Activated CD4-positive, alpha-beta T cell treated with anti-CD3 and anti-CD28 coated beads for 36 hours (primary cell): ENCODE measurements at regions not wholly inside any gene's neighbourhood (a gene's known extent, or its start where the extent isn't known, plus 50 kb on each side); places are given as distances from the start of the nearest gene placed in this dataset.

Experiments used
- ATAC-seq: fragments of 200-7000 bp; cut with Tn5 transposase; one replicate; pipeline ENCODE4 v1.10.0; 2021; ENCODE audit warnings: mild to moderate bottlenecking, moderate library complexity
- CTCF ChIA-PET: fragments of 350-600 bp; sonication (Branson Sonifier 250); formaldehyde crosslinking; loops from one replicate; lab custom pipeline; 2021; ENCODE audit warnings: antibody characterized with exemption; lab: Charles Lee
- POLR2A ChIA-PET: fragments of 350-600 bp; sonication (Branson Sonifier 250); formaldehyde crosslinking; loops from one replicate; lab custom pipeline; 2021; ENCODE audit warnings: antibody characterized with exemption, inconsistent platforms; lab: Charles Lee
- DNase-seq: peaks from one replicate; pipeline ENCODE4 v3.0.0-alpha.2; 2020
- H3K27ac Mint-ChIP-seq: one replicate; pipeline ENCODE4 v1.8.0; 2021; ENCODE audit warnings: mixed read lengths
- H3K27me3 Mint-ChIP-seq: one replicate; pipeline ENCODE4 v1.8.0; 2021; ENCODE audit warnings: mixed read lengths
- H3K36me3 Mint-ChIP-seq: one replicate; pipeline ENCODE4 v1.8.0; 2021; ENCODE audit warnings: low read depth, mixed read lengths
- H3K4me1 Mint-ChIP-seq: one replicate; pipeline ENCODE4 v1.8.0; 2021; ENCODE audit warnings: mixed read lengths
- H3K4me3 Mint-ChIP-seq: one replicate; pipeline ENCODE4 v1.8.0; 2021; ENCODE audit warnings: mild to moderate bottlenecking, moderate library complexity, mixed read lengths
- H3K9me3 Mint-ChIP-seq: one replicate; pipeline ENCODE4 v1.8.0; 2021; ENCODE audit warnings: low read depth, mixed read lengths
- intact Hi-C, 2 experiments: fragments of 100-400 bp; cut with DNase I in 1 of 2; cut with micrococcal nuclease in 1 of 2; formaldehyde crosslinking; loops; one replicate each; pipeline versions ENCODE4 v1.14.2 to v1.15.1; 2022 to 2024; cut with DNase I, micrococcal nuclease

DNA sequence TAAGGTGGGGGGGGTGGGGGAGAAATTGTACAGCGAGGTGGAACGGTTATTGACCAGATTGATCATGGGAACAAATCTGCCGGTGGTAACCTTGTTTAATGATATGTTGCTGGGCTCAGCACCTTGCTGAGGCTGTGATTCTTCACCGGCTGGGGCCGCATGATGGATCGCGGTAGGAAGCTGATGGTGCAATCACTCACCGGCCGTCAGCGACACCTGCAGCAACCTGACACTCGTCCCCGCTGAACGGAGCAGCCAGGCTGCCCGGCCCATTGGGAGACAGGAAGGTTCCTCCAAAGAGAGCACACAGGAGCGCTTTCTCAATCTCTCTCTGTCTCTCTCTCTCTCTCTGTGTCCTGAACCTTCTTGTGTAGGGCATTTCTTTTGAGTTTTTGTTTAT lies 128.5 kb upstream of the RRP15 start:
- Mint-ChIP-seq H3K4me1 (no peaks in the 10 kb centered on the region), H3K27me3 (peaks cover 33% of the 10 kb centered on the region), H3K27ac (no peak overlapping the region), H3K9me3 (peaks cover 3% of the 10 kb centered on the region), H3K36me3 (no peaks in the 10 kb centered on the region), H3K4me3 (no peak overlapping the region)
- no peak for ATAC-seq
- ChIA-PET CTCF (interaction anchor here (0.6 kb wide), 1 partner anchor 125 kb away, joined by 3 read pairs; no protein-coding TSS in a partner anchor), POLR2A (no interaction called here)
- DNase-seq: no peak
- intact Hi-C loops: no loop called here

DNA sequence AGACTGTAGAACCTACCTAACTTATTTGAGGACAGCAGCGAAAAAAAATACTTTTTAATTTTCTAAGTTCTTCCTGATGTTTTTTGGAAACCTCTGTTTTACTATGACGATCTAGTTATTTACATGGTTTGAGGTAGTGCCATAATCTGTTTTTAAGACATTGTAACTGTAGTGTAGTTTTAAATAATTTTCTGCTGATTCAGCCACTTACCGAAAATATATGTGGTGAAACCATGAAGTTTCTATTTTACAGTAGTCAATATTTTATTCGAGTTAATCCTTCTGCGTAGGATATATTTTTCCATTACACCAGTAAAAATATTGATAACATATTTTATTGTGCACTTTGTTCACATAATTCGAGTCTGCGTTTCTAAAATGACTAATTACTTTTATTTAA lies 121.7 kb upstream of the RRP15 start:
- CTCF ChIA-PET: no interaction called here
- POLR2A ChIA-PET: no interaction called here
- Mint-ChIP-seq H3K36me3 (no peaks in the 10 kb centered on the region), H3K4me1 (peaks cover 7% of the 10 kb centered on the region), H3K27me3 (peaks cover 55% of the 10 kb centered on the region), H3K27ac (no peak overlapping the region), H3K4me3 (no peak overlapping the region), H3K9me3 (no peaks in the 10 kb centered on the region)
- intact Hi-C loops: no loop called here
- DNase-seq (no peak), ATAC-seq (no peak)

DNA sequence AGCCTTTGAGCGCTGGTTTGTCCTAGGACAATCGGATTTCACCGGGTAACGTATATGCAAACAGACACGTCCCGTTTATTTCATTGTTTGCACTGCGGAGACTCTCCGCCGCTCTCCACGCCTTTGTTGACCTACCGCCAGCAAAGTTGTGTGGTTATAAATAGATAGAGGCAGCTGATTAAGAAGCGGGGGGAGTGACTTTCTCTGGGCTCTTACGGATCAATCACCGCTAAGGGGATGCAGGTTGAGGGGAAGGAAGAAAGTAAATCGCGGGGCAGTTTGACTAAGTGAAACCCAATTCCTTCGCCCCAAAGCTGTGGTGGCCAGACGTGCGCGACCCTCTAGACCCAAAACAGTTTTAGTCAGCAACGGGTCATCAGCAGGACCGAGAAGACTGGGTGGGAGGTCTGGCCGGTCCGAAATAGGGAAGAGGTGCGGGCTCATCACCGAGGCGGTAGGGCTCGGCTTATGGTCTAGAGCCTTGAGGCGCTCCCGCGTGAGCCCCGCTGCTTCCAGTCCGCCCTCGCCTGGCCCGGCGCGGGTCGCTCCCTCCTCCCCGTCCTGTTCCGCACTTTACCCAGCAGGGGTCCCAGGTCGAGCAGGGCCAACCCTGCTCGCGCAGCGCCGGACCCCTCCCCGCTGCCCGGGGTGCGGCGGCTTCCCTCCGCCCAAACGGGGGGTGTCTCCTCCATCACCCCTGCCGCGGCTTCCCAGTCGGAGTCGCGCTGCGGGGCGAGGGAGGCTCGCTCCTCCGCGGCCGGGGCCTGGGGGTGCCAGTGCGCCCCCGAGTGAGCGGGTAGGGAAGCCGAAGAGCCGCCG lies 120.8 kb upstream of the RRP15 start:
- ATAC-seq (peak; percentile 61), DNase-seq (peak; percentile 29)
- POLR2A ChIA-PET: interaction anchor here (0.7 kb wide), 1 partner anchor 131 kb away, joined by 3 read pairs; no protein-coding TSS in a partner anchor
- Mint-ChIP-seq H3K27me3 (peaks cover 51% of the 10 kb centered on the region), H3K36me3 (no peaks in the 10 kb centered on the region), H3K9me3 (no peaks in the 10 kb centered on the region), H3K27ac (no peak overlapping the region), H3K4me1 (peaks cover 7% of the 10 kb centered on the region), H3K4me3 (peak overlapping the region; percentile 56)
- CTCF ChIA-PET: no interaction called here
- intact Hi-C loops: no loop called here

DNA sequence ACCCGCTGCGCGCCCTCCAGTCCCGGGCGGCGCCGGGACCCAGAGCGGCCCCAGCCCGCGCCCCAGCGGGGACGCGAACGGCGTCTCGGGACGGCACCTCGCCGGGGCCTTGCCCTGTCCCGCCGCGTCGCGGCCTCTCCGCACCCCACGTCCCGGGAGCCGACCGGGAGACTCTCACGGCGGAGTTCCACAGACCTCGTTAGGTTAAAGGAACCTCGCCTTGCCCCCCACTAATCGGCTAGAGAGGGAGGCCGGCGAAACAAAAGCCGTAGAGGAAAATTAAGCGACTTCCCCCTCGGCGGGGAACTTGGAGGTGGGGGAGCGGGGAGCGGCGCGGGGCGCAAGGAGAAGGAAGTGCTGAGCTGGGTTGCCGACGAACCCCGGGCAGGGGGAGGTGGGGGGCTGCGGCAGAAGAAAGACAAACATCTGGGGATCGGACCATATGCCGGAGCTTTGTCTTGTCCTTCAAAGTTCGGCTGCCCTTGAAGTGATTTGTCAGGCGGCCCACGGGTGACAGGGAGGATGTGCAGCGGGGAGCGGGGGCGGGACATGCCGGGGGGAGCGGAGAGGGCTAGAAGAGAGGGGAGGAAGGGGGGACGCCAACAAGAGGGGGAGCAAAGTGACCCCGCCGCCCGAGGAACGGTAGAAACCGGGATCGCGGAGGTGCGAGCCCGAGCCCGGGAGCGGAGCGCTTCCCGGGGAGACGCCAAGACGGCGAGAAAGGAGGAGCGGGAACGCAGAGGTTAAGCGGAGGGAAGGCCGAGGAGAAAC lies 120.0 kb upstream of the RRP15 start:
- Mint-ChIP-seq H3K9me3 (no peaks in the 10 kb centered on the region), H3K36me3 (no peaks in the 10 kb centered on the region), H3K4me1 (peaks cover 7% of the 10 kb centered on the region), H3K4me3 (peak overlapping the region; percentile 39), H3K27me3 (peaks cover 49% of the 10 kb centered on the region), H3K27ac (no peak overlapping the region)
- peak; percentile 36 for ATAC-seq
- intact Hi-C loops: loop anchor here in 1 of 2 experiments (5.0 kb wide), 1 partner anchor 1028 kb away; no protein-coding TSS in a partner anchor
- DNase-seq: peak; percentile 41
- ChIA-PET CTCF (no interaction called here), POLR2A (interaction anchor here (0.7 kb wide), 2 partner anchors 131 to 1925 kb away, joined by 3 read pairs; no protein-coding TSS in a partner anchor)

DNA sequence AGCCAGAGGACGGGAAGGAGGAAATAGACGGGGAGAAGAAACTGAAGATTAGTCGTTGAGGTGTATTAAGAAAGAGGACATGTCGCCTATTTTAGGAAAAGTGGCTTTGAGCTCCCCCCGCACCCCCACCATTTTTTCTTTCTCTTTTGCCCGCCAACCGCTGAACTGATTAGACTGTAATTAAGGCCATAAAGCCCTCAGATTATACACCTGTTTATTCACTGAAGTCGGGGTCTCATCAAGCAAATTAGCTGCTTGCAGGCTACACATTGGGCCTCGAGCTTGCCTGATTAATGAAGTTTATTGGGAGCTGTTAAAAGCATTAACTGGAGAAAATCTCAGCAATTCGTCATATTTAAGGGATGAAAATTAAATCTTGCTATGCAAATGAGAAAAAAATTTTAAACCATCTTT lies 119.4 kb upstream of the RRP15 start:
- POLR2A ChIA-PET: interaction anchor here (0.7 kb wide), 1 partner anchor 1926 kb away, joined by 3 read pairs; no protein-coding TSS in a partner anchor
- intact Hi-C loops: loop anchor here in 1 of 2 experiments (5.0 kb wide), 1 partner anchor 1028 kb away; no protein-coding TSS in a partner anchor
- Mint-ChIP-seq H3K4me1 (peaks cover 7% of the 10 kb centered on the region), H3K36me3 (no peaks in the 10 kb centered on the region), H3K27ac (no peak overlapping the region), H3K9me3 (no peaks in the 10 kb centered on the region), H3K4me3 (peak overlapping the region; percentile 39), H3K27me3 (peaks cover 45% of the 10 kb centered on the region)
- ATAC-seq: no peak
- CTCF ChIA-PET: no interaction called here
- DNase-seq: no peak

DNA sequence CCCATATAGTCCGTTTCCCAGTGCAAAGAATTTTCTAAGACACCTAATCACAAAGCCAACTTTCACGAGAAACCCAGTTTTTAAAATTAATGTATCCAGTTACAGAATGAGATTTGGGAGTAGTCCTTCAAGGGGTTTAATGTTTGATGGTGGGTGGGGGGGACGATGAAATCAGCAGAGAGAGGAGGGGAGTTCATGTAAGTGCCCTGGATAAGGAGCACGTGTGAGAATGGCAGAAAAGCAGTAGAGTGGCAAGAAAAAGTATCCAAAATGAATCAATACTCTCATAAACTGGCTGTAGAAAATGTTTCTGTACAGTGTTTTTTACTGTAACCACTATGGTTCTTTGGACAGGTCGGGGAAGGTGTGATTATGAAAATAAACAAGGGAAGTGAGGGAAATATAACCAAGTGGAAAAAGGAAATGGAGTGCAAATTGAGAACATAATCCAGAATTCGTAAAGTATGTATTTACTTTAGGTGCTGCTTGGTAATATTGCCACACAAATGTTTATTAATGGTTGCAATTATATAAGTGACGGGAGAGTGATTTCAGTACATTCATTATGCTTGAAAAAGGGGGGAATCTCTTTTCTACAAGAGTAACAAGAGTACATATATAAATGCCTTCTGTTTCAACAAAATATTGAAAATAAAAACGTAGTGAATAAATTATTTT lies 118.7 kb upstream of the RRP15 start:
- no peaks in the 10 kb centered on the region for H3K9me3 Mint-ChIP-seq
- ATAC-seq (no peak), DNase-seq (no peak)
- intact Hi-C loops: loop anchor here in 1 of 2 experiments (5.0 kb wide), 1 partner anchor 1029 kb away; no protein-coding TSS in a partner anchor
- no peak overlapping the region for H3K4me3 Mint-ChIP-seq
- ChIA-PET CTCF (no interaction called here), POLR2A (no interaction called here)
- no peaks in the 10 kb centered on the region for H3K36me3 Mint-ChIP-seq
- peaks cover 47% of the 10 kb centered on the region for H3K27me3 Mint-ChIP-seq
- peaks cover 7% of the 10 kb centered on the region for H3K4me1 Mint-ChIP-seq
- no peak overlapping the region for H3K27ac Mint-ChIP-seq

DNA sequence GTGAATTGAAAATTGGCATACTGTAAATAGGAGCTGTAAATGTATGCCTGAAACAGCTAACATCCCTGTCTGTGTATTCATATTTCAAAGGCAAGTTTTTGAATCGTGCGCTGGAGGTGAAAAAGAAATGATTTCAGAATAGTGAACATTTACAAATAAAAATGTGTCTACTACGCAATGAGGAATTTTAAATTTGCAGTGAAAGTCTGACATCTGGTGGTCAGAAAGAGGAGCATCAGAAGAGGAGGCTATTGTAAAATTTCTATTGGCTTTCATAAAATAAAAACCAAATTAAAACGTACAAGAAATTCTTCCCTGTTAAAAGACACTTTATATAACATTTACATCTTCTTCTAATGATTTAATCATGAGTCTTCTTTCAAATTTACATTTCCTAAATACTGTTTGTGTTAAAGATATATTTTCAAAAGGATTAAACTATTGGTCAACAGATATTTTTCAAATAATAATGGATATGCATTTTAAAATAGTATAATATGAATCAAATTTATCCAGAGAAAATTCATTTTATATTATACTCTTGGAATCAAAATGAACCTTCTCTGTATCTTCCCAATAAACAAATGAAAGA lies 113.7 kb upstream of the RRP15 start:
- ATAC-seq (no peak), DNase-seq (no peak)
- ChIA-PET POLR2A (no interaction called here), CTCF (interaction anchor here (0.8 kb wide), 2 partner anchors 153 to 1508 kb away, joined by 3 to 4 read pairs; no protein-coding TSS in a partner anchor)
- peaks cover 25% of the 10 kb centered on the region for H3K27me3 Mint-ChIP-seq
- no peak overlapping the region for H3K4me3 Mint-ChIP-seq
- H3K9me3 Mint-ChIP-seq: no peaks in the 10 kb centered on the region
- no peaks in the 10 kb centered on the region for H3K36me3 Mint-ChIP-seq
- H3K4me1 Mint-ChIP-seq: no peaks in the 10 kb centered on the region
- intact Hi-C loops: loop anchor here in 1 of 2 experiments (2.0 kb wide), 1 partner anchor 425 kb away; no protein-coding TSS in a partner anchor
- no peak overlapping the region for H3K27ac Mint-ChIP-seq

DNA sequence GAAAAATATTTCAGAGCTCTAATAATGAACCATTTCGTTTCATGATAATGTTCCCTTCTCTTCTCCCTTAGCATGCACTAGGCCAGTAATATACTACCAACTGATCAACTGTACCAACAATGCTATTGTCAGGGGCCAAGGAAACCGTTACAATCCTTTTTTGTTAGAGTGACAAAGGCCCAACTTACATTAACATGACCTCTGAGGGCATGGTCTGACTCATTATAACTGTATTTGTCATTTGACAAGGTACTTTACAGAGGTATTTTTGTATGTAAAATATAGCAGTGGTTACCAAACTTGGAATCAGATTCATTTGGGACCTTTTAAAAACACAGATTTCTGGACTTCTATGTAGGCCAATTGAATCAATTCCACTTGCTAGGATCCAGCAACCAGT lies 102.6 kb upstream of the RRP15 start:
- ChIA-PET CTCF (no interaction called here), POLR2A (no interaction called here)
- no peaks in the 10 kb centered on the region for H3K4me1 Mint-ChIP-seq
- ATAC-seq (no peak), DNase-seq (no peak)
- peaks cover 4% of the 10 kb centered on the region for H3K27me3 Mint-ChIP-seq
- no peaks in the 10 kb centered on the region for H3K36me3 Mint-ChIP-seq
- H3K27ac Mint-ChIP-seq: no peak overlapping the region
- intact Hi-C loops: no loop called here
- no peak overlapping the region for H3K4me3 Mint-ChIP-seq
- no peaks in the 10 kb centered on the region for H3K9me3 Mint-ChIP-seq

DNA sequence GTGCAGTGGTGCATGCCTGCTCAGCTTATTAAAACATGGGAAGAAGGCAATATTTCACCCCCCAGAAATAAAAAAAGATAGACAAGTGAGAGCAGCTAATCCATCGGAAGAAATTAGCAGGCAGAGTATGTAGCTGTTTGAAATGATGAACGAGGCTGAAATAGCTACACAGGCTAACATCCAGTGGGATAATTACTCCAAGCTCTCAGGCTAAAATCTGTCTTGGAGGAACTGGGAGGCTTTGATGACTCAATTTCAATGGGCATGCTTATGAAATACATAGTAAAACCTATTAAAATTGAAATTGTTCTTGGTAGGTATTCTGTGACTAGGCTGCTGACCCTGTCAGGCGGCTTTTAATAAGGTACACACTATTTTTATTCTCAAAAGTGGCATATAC lies 84.1 kb upstream of the RRP15 start:
- H3K4me1 Mint-ChIP-seq: no peaks in the 10 kb centered on the region
- ATAC-seq (no peak), DNase-seq (no peak)
- peaks cover 6% of the 10 kb centered on the region for H3K27me3 Mint-ChIP-seq
- CTCF ChIA-PET: no interaction called here
- POLR2A ChIA-PET: no interaction called here
- no peaks in the 10 kb centered on the region for H3K9me3 Mint-ChIP-seq
- H3K4me3 Mint-ChIP-seq: no peak overlapping the region
- intact Hi-C loops: no loop called here
- H3K27ac Mint-ChIP-seq: no peak overlapping the region
- H3K36me3 Mint-ChIP-seq: no peaks in the 10 kb centered on the region

DNA sequence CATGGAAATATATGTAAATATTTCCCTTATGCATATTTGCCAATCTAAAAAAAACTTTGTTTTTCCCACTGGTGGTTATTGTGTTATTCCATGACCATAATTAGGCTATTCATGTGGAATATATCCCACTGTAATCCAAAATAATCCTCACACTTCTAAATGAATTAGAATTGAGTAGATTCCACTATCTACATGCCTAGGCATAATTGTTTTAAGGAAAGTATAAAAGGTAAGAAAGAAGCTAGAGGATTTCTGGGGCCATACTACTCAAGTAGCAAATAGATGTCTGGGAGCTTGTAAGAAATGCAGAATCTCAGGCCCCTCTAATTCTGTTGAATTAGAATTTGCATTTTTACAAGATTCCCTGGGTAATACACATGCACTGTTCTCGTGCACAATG lies 83.5 kb upstream of the RRP15 start:
- H3K4me1 Mint-ChIP-seq: no peaks in the 10 kb centered on the region
- H3K9me3 Mint-ChIP-seq: no peaks in the 10 kb centered on the region

DNA sequence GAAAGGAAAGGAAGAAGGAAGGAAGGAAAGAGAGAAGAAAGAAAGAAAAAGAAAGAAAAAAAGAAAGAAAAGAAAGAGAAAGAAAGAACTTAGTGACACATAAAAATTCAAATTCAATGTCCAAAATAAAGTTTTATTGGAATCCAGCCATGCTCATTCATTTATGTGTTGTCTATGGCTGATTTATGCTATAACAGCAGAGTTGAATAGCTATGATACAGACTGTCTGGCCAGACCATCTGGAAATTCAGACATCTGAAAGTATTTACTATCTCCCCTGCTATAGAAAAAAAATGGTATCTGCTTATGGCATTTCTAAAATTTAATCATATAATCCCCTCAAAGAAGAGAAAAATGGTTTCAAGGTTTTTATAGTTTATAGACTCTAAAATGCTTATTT lies 79.4 kb upstream of the RRP15 start:
- Mint-ChIP-seq H3K4me1 (no peaks in the 10 kb centered on the region), H3K36me3 (no peaks in the 10 kb centered on the region), H3K4me3 (no peak overlapping the region), H3K9me3 (no peaks in the 10 kb centered on the region), H3K27ac (no peak overlapping the region), H3K27me3 (peaks cover 5% of the 10 kb centered on the region)
- POLR2A ChIA-PET: no interaction called here
- ATAC-seq: no peak
- CTCF ChIA-PET: no interaction called here
- intact Hi-C loops: no loop called here
- no peak for DNase-seq

More for the DNA sequence above, 83.5 kb upstream of the RRP15 start:
- no peak for ATAC-seq
- no peak for DNase-seq
- ChIA-PET POLR2A (no interaction called here), CTCF (no interaction called here)
- intact Hi-C loops: no loop called here
- no peak overlapping the region for H3K4me3 Mint-ChIP-seq
- H3K36me3 Mint-ChIP-seq: no peaks in the 10 kb centered on the region
- no peak overlapping the region for H3K27ac Mint-ChIP-seq
- peaks cover 6% of the 10 kb centered on the region for H3K27me3 Mint-ChIP-seq
